B cell (primary cell): ENCODE measurements at regions not wholly inside any gene's neighbourhood (a gene's known extent, or its start where the extent isn't known, plus 50 kb on each side); places are given as distances from the start of the nearest gene placed in this dataset.

Experiments used
- ATAC-seq: fragments of 200-7000 bp; cut with Tn5 transposase; one replicate; pipeline ENCODE4 v1.10.0; 2021; ENCODE audit warnings: low read depth, mild to moderate bottlenecking, moderate number of reproducible peaks, moderate library complexity
- CTCF ChIA-PET: fragments of 350-600 bp; sonication (Branson Sonifier 250); formaldehyde crosslinking; loops from one replicate; lab custom pipeline; 2021; ENCODE audit warnings: antibody characterized with exemption, inconsistent platforms; lab: Charles Lee
- POLR2A ChIA-PET: fragments of 350-600 bp; sonication (Branson Sonifier 250); formaldehyde crosslinking; loops from one replicate; lab custom pipeline; 2021; ENCODE audit warnings: antibody characterized with exemption; lab: Charles Lee
- DNase-seq: peaks from one replicate; pipeline ENCODE4 v3.0.0; 2013
- H2AFZ ChIP-seq: 2 replicates; pipeline ENCODE4 v1.6.1; 2012; ENCODE audit warnings: mild to moderate bottlenecking, low read depth, low read length; ENCODE audit not compliant: insufficient read depth, poor library complexity, severe bottlenecking
- H3K27ac ChIP-seq, 2 donors: 1 replicate in 1 of 2; 2 replicates in 1 of 2; pipeline ENCODE4 v1.5.1; 2012 to 2013; ENCODE audit warnings: low read length in 2 of 2, mild to moderate bottlenecking in 2 of 2, moderate library complexity in 1 of 2
- H3K27me3 ChIP-seq, 4 experiments: fragments of 200-600 bp in 1 of 4; sonication (generic) in 1 of 4; replicated peaks in 1 of 4; 1 replicate in 2 of 4; 2 replicates in 2 of 4; pipeline versions ENCODE4 v1.6.1 to v1.7.0; 2013 to 2016; ENCODE audit warnings: low read length in 3 of 4, mild to moderate bottlenecking in 2 of 4, mixed read lengths in 1 of 4, moderate library complexity in 1 of 4; ENCODE audit not compliant: insufficient read depth in 4 of 4, control insufficient read depth in 3 of 4; ENCODE audit errors: control extremely low read depth in 1 of 4
- H3K36me3 ChIP-seq, 2 experiments: replicated peaks in 1 of 2; 1 replicate in 1 of 2; 2 replicates in 1 of 2; pipeline versions ENCODE4 v1.6.1 to v1.7.1; 2013; ENCODE audit warnings: low read length in 1 of 2; ENCODE audit not compliant: insufficient read depth in 2 of 2, control insufficient read depth in 1 of 2; ENCODE audit errors: control extremely low read depth in 1 of 2, extremely low read depth in 1 of 2
- H3K4me1 ChIP-seq, 2 donors: fragments of 200-600 bp in 1 of 2; sonication (generic) in 1 of 2; 1 replicate in 1 of 2; 2 replicates in 1 of 2; pipeline versions ENCODE4 v1.5.1 to v1.6.1; 2013 to 2017; ENCODE audit warnings: low read length in 2 of 2; ENCODE audit not compliant: control insufficient read depth in 2 of 2, insufficient read depth in 2 of 2
- H3K4me2 ChIP-seq: replicated peaks from 2 replicates; pipeline ENCODE3; 2012; ENCODE audit warnings: mild to moderate bottlenecking, low read depth, low read length; ENCODE audit not compliant: poor library complexity, severe bottlenecking
- H3K4me3 ChIP-seq, 5 experiments: fragments of 200-600 bp in 1 of 5; sonication (generic) in 1 of 5; 1 replicate in 3 of 5; 2 replicates in 2 of 5; pipeline versions ENCODE4 v1.5.1 to v1.7.0; 2011 to 2016; ENCODE audit warnings: low read length in 4 of 5, mild to moderate bottlenecking in 4 of 5, low read depth in 2 of 5, control low read depth in 1 of 5, moderate library complexity in 1 of 5; ENCODE audit not compliant: insufficient read depth in 1 of 5; ENCODE audit errors: control extremely low read depth in 1 of 5, extremely low read depth in 1 of 5
- H3K79me2 ChIP-seq: fragments of 200-600 bp; sonication (generic); one replicate; pipeline ENCODE4 v1.6.0; 2016; ENCODE audit warnings: low read length; ENCODE audit not compliant: control insufficient read depth, insufficient read depth
- H3K9ac ChIP-seq: fragments of 200-600 bp; sonication (generic); 2 replicates; pipeline ENCODE4 v1.6.1; 2017; ENCODE audit warnings: mild to moderate bottlenecking, low read length, moderate library complexity
- H3K9me3 ChIP-seq, 3 donors: one replicate each; pipeline versions ENCODE4 v1.6.1 to v1.7.1; 2013; ENCODE audit warnings: low read length in 2 of 3; ENCODE audit not compliant: control insufficient read depth in 2 of 3, insufficient read depth in 1 of 3; ENCODE audit errors: control extremely low read depth in 1 of 3
- H4K20me1 ChIP-seq: 2 replicates; pipeline ENCODE4 v1.6.0; 2012; ENCODE audit warnings: mild to moderate bottlenecking, low read length; ENCODE audit not compliant: insufficient read depth, control insufficient read depth, poor library complexity, severe bottlenecking
- H3K27ac Mint-ChIP-seq: one replicate; pipeline ENCODE4 v1.8.0; 2021; ENCODE audit warnings: mixed read lengths
- H3K27me3 Mint-ChIP-seq: one replicate; pipeline ENCODE4 v1.8.0; 2021; ENCODE audit warnings: mixed read lengths
- H3K4me1 Mint-ChIP-seq: one replicate; pipeline ENCODE4 v1.8.0; 2021; ENCODE audit warnings: mixed read lengths
- H3K4me3 Mint-ChIP-seq: one replicate; pipeline ENCODE4 v1.8.0; 2021; ENCODE audit warnings: mixed read lengths
- H3K9me3 Mint-ChIP-seq: one replicate; pipeline ENCODE4 v1.8.0; 2022; ENCODE audit warnings: mixed read lengths; ENCODE audit not compliant: insufficient read depth
- EZH2 ChIP-seq: IDR thresholded peaks from 2 replicates; pipeline ENCODE4 v1.6.1; 2012; ENCODE audit warnings: borderline replicate concordance, low read depth, mild to moderate bottlenecking, moderate library complexity, low read length; ENCODE audit not compliant: insufficient read depth, poor library complexity, severe bottlenecking
- WGBS: methylation state at CpG from one replicate; pipeline ENCODE4 v1.1.5; 2013; ENCODE audit warnings: missing lambda C conversion rate; ENCODE audit not compliant: insufficient coverage; 5-methylcytosine and 5-hydroxymethylcytosine counted together
- intact Hi-C: fragments of 100-400 bp; cut with micrococcal nuclease; formaldehyde crosslinking; loops from one replicate; pipeline ENCODE4 v1.10.0; 2022
- TF ChIP-seq, protein P1 (sequence below): fragments of 200-600 bp; IDR thresholded peaks from one replicate; pipeline ENCODE4 v1.8.0; 2022; ENCODE audit warnings: antibody characterized with exemption, mild to moderate bottlenecking

- no peak overlapping the region for H3K27ac Mint-ChIP-seq
- CTCF ChIA-PET = no interaction called here
- no peak overlapping the region for H3K4me3 ChIP-seq
Measured at GRCh38 chr16:14373406-14373805, 256.7 kb downstream of the PARN start.

GRCh38 chr16:14372471-14372870, 257.6 kb downstream of the PARN start:
- no peak overlapping the region for H3K4me2 ChIP-seq
- no peak for DNase-seq
- no peaks in the 10 kb centered on the region for H3K4me1 ChIP-seq
- no peak overlapping the region for H3K4me3 Mint-ChIP-seq
- no peaks in the 10 kb centered on the region for H3K4me1 Mint-ChIP-seq
- H3K27me3 ChIP-seq = no peaks in the 10 kb centered on the region
- H3K27ac ChIP-seq = no peak overlapping the region
- ATAC-seq = no peak
- WGBS = 59% methylated on average over 10 of the region's 10 CpGs
- no peaks in the 10 kb centered on the region for H4K20me1 ChIP-seq
- no peaks in the 10 kb centered on the region for H3K9me3 Mint-ChIP-seq
- H3K36me3 ChIP-seq = no peaks in the 10 kb centered on the region
- H3K9ac ChIP-seq = no peak overlapping the region
- POLR2A ChIA-PET = interaction anchor here (0.8 kb wide), 1 partner anchor 18 kb away, joined by 10 read pairs; no protein-coding TSS in a partner anchor
- TF ChIP-seq, protein P1, sequence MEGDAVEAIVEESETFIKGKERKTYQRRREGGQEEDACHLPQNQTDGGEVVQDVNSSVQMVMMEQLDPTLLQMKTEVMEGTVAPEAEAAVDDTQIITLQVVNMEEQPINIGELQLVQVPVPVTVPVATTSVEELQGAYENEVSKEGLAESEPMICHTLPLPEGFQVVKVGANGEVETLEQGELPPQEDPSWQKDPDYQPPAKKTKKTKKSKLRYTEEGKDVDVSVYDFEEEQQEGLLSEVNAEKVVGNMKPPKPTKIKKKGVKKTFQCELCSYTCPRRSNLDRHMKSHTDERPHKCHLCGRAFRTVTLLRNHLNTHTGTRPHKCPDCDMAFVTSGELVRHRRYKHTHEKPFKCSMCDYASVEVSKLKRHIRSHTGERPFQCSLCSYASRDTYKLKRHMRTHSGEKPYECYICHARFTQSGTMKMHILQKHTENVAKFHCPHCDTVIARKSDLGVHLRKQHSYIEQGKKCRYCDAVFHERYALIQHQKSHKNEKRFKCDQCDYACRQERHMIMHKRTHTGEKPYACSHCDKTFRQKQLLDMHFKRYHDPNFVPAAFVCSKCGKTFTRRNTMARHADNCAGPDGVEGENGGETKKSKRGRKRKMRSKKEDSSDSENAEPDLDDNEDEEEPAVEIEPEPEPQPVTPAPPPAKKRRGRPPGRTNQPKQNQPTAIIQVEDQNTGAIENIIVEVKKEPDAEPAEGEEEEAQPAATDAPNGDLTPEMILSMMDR = no peak
- no peak for TF ChIP-seq EZH2
- no peak overlapping the region for H2AFZ ChIP-seq
- H3K79me2 ChIP-seq = no peaks in the 10 kb centered on the region
- no peak overlapping the region for H3K27ac Mint-ChIP-seq
- no peak overlapping the region for H3K4me3 ChIP-seq
- CTCF ChIA-PET = no interaction called here
- no peaks in the 10 kb centered on the region for H3K9me3 ChIP-seq
- intact Hi-C loops = no loop called here
- H3K27me3 Mint-ChIP-seq = no peaks in the 10 kb centered on the region

More at GRCh38 chr16:14373406-14373805, 256.7 kb downstream of the PARN start:
- no peak overlapping the region for H3K4me3 Mint-ChIP-seq
- Histone ChIP-seq H4K20me1 (no peaks in the 10 kb centered on the region), H2AFZ (no peak overlapping the region), H3K36me3 (no peaks in the 10 kb centered on the region), H3K4me2 (no peak overlapping the region), H3K4me1 (no peaks in the 10 kb centered on the region), H3K27ac (no peak overlapping the region), H3K9ac (no peak overlapping the region), H3K9me3 (no peaks in the 10 kb centered on the region), H3K79me2 (no peaks in the 10 kb centered on the region), H3K27me3 (no peaks in the 10 kb centered on the region)
- H3K4me1 Mint-ChIP-seq = no peaks in the 10 kb centered on the region
- WGBS = 93% methylated on average over 9 of the region's 13 CpGs
- TF ChIP-seq, protein P1 = no peak
- TF ChIP-seq EZH2 = no peak
- intact Hi-C loops = no loop called here
- DNase-seq = no peak
- H3K9me3 Mint-ChIP-seq = no peaks in the 10 kb centered on the region
- POLR2A ChIA-PET = no interaction called here
- no peaks in the 10 kb centered on the region for H3K27me3 Mint-ChIP-seq
- no peak for ATAC-seq
